Tibial nerve (tissue), 3 donors: ENCODE measurements at regions not wholly inside any gene's neighbourhood (a gene's known extent, or its start where the extent isn't known, plus 50 kb on each side); places are given as distances from the start of the nearest gene placed in this dataset.

Experiments used
- POLR2A ChIP-seq, 2 donors: fragments of 450-650 bp; IDR thresholded peaks; one replicate each; pipeline ENCODE4 v1.6.1; 2017; ENCODE audit warnings: antibody characterized with exemption in 2 of 2, mild to moderate bottlenecking in 2 of 2, moderate library complexity in 2 of 2
- TF ChIP-seq, protein P1 (sequence below), 5 experiments: fragments of 200-600 bp in 3 of 5; fragments of 450-650 bp in 2 of 5; sonication (generic) in 3 of 5; IDR thresholded peaks; one replicate each; pipeline ENCODE4 v1.5.1; 2016 to 2019; ENCODE audit warnings: antibody characterized with exemption in 5 of 5, mild to moderate bottlenecking in 3 of 5, moderate library complexity in 2 of 5

DNA sequence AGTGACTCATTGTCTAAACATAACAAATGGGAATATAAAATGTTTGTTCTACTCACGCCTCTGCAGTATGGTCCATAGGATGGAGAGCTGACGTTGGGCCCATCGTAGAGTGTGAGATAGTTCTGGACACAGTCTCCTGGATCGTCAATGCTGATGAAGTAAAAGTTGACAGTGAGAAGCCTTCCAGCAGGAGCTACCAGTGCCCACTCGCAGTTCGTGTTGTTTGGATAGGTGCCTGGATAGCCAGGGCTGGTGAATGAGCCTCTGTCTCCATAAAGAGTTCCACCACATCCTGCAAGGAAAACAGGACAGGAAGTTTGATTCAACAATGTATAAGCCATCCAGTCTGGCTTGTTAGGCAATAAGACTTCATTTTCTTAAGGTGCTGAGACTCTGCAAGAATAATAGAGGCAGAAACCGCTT is 79.6 kb downstream of the OR13A1 start:
- TF ChIP-seq, protein P1, sequence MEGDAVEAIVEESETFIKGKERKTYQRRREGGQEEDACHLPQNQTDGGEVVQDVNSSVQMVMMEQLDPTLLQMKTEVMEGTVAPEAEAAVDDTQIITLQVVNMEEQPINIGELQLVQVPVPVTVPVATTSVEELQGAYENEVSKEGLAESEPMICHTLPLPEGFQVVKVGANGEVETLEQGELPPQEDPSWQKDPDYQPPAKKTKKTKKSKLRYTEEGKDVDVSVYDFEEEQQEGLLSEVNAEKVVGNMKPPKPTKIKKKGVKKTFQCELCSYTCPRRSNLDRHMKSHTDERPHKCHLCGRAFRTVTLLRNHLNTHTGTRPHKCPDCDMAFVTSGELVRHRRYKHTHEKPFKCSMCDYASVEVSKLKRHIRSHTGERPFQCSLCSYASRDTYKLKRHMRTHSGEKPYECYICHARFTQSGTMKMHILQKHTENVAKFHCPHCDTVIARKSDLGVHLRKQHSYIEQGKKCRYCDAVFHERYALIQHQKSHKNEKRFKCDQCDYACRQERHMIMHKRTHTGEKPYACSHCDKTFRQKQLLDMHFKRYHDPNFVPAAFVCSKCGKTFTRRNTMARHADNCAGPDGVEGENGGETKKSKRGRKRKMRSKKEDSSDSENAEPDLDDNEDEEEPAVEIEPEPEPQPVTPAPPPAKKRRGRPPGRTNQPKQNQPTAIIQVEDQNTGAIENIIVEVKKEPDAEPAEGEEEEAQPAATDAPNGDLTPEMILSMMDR (IDR thresholded peaks at IDR 0.05): no peak
- no peak for TF ChIP-seq POLR2A (IDR thresholded peaks at IDR 0.05)
